ENCODE measurements at regions not wholly inside any gene's neighbourhood (a gene's known extent, or its start where the extent isn't known, plus 50 kb on each side); places are given as distances from the start of the nearest gene placed in this dataset.

DNA sequence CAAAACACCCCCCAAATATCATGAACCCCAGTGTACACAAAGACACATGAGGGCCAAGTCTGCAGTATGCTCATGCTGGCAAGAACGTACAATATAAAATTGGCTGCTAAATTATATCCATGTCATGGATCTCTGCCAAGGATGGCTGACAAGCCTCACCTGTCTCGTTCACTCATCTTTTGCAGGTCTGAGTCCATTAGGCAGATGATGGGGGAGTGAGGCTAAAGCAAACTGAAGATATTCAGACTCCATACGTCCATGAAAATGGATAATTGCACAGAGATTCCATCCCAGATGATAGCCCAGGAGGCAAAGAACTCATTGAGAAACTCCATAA is 122.3 kb upstream of the PTPRG start:
- TF ChIP-seq, protein P1, sequence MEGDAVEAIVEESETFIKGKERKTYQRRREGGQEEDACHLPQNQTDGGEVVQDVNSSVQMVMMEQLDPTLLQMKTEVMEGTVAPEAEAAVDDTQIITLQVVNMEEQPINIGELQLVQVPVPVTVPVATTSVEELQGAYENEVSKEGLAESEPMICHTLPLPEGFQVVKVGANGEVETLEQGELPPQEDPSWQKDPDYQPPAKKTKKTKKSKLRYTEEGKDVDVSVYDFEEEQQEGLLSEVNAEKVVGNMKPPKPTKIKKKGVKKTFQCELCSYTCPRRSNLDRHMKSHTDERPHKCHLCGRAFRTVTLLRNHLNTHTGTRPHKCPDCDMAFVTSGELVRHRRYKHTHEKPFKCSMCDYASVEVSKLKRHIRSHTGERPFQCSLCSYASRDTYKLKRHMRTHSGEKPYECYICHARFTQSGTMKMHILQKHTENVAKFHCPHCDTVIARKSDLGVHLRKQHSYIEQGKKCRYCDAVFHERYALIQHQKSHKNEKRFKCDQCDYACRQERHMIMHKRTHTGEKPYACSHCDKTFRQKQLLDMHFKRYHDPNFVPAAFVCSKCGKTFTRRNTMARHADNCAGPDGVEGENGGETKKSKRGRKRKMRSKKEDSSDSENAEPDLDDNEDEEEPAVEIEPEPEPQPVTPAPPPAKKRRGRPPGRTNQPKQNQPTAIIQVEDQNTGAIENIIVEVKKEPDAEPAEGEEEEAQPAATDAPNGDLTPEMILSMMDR (IDR thresholded peaks at IDR 0.05; ENCODE audit: low read length): no peak
- TF ChIP-seq EZH2 (optimal IDR thresholded peaks at IDR 0.05; ENCODE audit: low read depth, low read length) (no peak), EZH2phosphoT487 (IDR thresholded peaks at IDR 0.05; ENCODE audit: low read length) (no peak)

Measured in MM.1S (cell line).